A549 (cell line): ENCODE measurements at regions not wholly inside any gene's neighbourhood (a gene's known extent, or its start where the extent isn't known, plus 50 kb on each side); places are given as distances from the start of the nearest gene placed in this dataset.

Experiments used
- CBX8 ChIP-seq: fragments of 200-600 bp; sonication (generic); IDR thresholded peaks from 2 replicates; pipeline ENCODE4 v1.6.1; 2016
- CHD2 ChIP-seq: fragments of 150-350 bp; IDR thresholded peaks from 2 replicates; pipeline ENCODE4 v1.6.1; 2014; ENCODE audit warnings: low read length; ENCODE audit not compliant: partially characterized antibody
- EP300 ChIP-seq, 2 experiments: fragments of >200 bp; sonication (Bioruptor Twin); formaldehyde crosslinking; IDR thresholded peaks; 2 replicates in 1 of 2; 3 replicates in 1 of 2; pipeline ENCODE4 v1.6.1; 2016 to 2017
- NFE2L2 ChIP-seq: fragments of 150-350 bp; conservative IDR thresholded peaks from 2 replicates; pipeline ENCODE4 v1.6.1; 2014; ENCODE audit warnings: low read length
- NR3C1 ChIP-seq: fragments of >200 bp; sonication (Bioruptor Twin); formaldehyde crosslinking; IDR thresholded peaks from 3 replicates; pipeline ENCODE4 v1.6.1; 2017
- POLR2A ChIP-seq: IDR thresholded peaks from 2 replicates; pipeline ENCODE4 v1.6.1; 2012; ENCODE audit warnings: mild to moderate bottlenecking, low read length
- SMC3 ChIP-seq: fragments of >200 bp; sonication (Bioruptor Twin); formaldehyde crosslinking; IDR thresholded peaks from 3 replicates; pipeline ENCODE4 v1.6.1; 2018; ENCODE audit warnings: inconsistent platforms
- TF ChIP-seq, protein P1 (sequence below): fragments of >200 bp; sonication (Bioruptor Twin); formaldehyde crosslinking; IDR thresholded peaks from 3 replicates; pipeline ENCODE4 v1.5.1; 2016
- TF ChIP-seq, protein P2 (sequence below): fragments of 450-650 bp; IDR thresholded peaks from 2 replicates; pipeline ENCODE4 v1.6.1; 2014; ENCODE audit warnings: antibody characterized with exemption
- TF ChIP-seq, protein P3 (sequence below): fragments of 200-600 bp; sonication (generic); IDR thresholded peaks from 2 replicates; pipeline ENCODE4 v1.6.1; 2016; ENCODE audit warnings: antibody characterized with exemption, mild to moderate bottlenecking, moderate library complexity

GRCh38 chr9:73474002-73474600 lies 322.4 kb downstream of the ANXA1 start:
- no peak for TF ChIP-seq POLR2A
- no peak for TF ChIP-seq NR3C1
- TF ChIP-seq, protein P1, sequence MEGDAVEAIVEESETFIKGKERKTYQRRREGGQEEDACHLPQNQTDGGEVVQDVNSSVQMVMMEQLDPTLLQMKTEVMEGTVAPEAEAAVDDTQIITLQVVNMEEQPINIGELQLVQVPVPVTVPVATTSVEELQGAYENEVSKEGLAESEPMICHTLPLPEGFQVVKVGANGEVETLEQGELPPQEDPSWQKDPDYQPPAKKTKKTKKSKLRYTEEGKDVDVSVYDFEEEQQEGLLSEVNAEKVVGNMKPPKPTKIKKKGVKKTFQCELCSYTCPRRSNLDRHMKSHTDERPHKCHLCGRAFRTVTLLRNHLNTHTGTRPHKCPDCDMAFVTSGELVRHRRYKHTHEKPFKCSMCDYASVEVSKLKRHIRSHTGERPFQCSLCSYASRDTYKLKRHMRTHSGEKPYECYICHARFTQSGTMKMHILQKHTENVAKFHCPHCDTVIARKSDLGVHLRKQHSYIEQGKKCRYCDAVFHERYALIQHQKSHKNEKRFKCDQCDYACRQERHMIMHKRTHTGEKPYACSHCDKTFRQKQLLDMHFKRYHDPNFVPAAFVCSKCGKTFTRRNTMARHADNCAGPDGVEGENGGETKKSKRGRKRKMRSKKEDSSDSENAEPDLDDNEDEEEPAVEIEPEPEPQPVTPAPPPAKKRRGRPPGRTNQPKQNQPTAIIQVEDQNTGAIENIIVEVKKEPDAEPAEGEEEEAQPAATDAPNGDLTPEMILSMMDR = no peak
- TF ChIP-seq EP300 (IDR thresholded peaks at IDR 0.05) = no peak
- TF ChIP-seq, protein P2, sequence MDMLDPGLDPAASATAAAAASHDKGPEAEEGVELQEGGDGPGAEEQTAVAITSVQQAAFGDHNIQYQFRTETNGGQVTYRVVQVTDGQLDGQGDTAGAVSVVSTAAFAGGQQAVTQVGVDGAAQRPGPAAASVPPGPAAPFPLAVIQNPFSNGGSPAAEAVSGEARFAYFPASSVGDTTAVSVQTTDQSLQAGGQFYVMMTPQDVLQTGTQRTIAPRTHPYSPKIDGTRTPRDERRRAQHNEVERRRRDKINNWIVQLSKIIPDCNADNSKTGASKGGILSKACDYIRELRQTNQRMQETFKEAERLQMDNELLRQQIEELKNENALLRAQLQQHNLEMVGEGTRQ = no peak
- TF ChIP-seq, protein P3, sequence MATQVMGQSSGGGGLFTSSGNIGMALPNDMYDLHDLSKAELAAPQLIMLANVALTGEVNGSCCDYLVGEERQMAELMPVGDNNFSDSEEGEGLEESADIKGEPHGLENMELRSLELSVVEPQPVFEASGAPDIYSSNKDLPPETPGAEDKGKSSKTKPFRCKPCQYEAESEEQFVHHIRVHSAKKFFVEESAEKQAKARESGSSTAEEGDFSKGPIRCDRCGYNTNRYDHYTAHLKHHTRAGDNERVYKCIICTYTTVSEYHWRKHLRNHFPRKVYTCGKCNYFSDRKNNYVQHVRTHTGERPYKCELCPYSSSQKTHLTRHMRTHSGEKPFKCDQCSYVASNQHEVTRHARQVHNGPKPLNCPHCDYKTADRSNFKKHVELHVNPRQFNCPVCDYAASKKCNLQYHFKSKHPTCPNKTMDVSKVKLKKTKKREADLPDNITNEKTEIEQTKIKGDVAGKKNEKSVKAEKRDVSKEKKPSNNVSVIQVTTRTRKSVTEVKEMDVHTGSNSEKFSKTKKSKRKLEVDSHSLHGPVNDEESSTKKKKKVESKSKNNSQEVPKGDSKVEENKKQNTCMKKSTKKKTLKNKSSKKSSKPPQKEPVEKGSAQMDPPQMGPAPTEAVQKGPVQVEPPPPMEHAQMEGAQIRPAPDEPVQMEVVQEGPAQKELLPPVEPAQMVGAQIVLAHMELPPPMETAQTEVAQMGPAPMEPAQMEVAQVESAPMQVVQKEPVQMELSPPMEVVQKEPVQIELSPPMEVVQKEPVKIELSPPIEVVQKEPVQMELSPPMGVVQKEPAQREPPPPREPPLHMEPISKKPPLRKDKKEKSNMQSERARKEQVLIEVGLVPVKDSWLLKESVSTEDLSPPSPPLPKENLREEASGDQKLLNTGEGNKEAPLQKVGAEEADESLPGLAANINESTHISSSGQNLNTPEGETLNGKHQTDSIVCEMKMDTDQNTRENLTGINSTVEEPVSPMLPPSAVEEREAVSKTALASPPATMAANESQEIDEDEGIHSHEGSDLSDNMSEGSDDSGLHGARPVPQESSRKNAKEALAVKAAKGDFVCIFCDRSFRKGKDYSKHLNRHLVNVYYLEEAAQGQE = no peak
- TF ChIP-seq SMC3 = no peak
- TF ChIP-seq CBX8 = no peak
- TF ChIP-seq CHD2 = no peak
- TF ChIP-seq NFE2L2 = no peak
